CD4-positive, alpha-beta T cell treated with Interleukin-1 beta for 1 hour (primary cell): ENCODE measurements at regions not wholly inside any gene's neighbourhood (a gene's known extent, or its start where the extent isn't known, plus 50 kb on each side); places are given as distances from the start of the nearest gene placed in this dataset.

ENCODE experiments used
- DNase-seq, 2 donors: peaks; one replicate each; pipeline ENCODE4 v3.0.0-alpha.2; 2020 to 2022

DNA sequence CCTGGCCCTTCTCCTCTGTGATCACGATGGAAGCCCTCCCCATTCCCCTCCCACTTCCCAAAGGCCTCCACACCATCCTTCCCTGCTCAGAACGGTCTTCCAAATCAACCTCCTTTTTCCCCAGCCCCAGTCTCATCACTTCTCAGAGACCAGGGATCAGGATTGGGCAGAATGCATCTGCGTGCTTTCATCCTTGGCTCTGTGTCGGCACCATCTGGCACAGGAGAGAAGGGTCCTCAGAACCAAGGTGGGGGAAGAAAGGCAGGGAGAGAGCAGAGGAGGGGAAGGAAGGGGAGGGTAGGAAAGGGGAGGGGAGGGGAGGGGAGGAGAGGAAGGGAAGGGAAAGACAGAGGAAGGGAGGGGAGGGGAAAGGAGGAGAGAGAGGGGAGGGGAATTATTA is 52.4 kb upstream of the FICD start:
- no peak for DNase-seq

DNA sequence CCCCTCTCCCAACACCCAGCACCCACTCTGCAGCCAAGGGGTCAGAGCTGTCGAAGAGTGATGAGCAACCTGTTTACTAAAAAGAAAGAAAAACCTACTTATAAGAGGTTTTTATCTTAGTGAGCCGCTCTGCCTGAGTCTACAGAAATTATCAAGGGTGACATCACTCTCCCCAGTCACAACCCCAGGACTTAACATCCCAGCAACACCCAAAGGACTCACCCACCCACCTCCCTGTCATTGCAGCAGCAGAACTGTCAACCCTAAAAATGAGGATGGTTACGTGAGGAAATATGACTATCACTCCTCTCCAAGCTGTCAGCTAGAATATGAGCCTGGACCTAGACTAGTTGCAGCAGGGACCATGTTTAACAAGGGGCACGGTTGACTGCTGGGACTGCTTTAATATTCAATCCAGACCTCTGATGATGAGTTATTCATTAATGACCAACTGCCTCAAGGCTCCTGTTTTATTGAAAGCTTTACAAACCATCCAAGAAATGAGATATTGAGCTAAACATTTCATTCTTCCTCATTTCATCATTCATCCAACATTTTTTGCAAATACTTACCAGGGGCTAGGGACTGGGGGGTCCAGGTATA is 53.9 kb upstream of the FICD start:
- DNase-seq, result no peak

DNA sequence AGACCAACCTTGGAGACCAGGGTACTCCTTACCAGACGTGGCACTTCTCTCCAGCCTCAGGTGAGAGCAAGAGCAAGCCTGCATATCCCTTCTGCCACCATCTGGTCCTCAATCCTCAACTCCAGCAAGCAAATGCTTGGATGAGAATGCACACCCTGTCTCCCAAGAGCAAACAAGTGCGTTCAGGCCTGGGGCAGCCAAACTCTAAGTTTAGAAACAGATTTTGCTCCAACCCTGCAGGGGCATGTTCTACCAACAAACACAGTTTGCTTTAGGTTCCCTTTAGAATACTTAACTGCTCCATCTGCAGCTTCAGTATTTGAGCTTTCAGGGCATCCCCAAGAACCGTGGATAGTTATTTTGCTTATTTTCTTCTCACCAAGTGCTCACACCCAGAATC is 55.9 kb upstream of the FICD start:
- no peak for DNase-seq

DNA sequence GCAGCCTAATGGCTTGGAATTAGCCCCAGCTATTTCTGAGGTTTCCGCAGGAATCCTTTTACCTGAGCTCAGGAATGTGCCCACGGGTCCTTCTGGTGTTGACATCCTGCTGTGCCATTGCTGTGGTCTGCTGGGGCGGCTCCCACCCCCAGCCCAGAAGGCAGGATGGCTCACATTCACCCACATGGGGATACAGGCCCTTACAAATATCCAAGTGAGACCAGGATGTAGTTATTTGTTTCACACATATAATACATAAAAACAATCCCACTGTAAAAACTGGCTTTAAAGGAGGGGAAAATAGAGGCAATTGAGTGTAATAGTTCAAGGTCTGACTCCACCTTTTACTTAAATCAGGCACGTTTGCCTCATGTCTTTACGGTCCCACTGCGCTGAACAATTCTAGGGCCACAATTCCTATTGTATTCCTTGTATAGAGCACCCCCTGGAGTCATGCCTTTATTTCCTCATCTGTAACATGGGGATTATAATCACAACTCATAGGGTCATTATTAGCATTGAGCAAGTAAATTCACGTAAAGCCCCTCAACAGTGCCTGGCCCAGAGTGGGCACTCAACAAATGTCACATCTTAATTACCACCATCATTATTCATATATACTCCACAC is 57.2 kb upstream of the FICD start:
- no peak for DNase-seq

DNA sequence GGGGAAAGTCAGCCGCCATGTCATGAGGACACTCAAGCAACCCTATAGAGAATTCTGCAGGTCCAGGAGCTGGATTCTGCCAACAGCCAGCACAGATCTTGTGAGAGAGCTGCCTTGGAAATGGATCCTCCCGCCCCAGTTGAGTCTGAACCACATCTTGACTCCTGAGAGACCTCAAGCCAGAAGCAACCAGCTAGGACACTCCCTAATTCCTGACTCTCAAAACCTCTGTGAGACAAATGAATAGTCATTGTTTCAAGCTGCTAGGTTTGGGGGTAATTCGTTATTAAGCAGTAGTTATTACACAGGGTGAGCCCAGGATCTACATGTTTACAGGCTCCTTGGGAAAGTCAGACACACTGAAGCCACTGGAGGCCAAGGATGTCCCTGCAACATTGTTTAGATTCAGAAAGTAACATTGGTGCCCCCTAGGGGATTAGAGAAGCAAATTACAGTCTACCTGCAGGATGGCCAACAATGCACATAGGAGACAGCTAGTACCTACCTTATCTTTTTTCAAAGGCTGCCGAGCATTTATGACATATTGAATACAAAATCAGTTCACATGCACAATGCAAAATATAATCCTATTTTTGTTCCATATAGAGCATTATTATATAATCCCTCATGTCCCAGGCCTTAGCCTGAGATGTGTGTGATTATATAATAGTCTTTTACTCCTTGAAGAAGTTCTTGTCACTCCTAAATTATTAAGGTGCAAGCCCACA is 57.9 kb upstream of the FICD start:
- peak in 1 of 2 donors; percentile 53 for DNase-seq

DNA sequence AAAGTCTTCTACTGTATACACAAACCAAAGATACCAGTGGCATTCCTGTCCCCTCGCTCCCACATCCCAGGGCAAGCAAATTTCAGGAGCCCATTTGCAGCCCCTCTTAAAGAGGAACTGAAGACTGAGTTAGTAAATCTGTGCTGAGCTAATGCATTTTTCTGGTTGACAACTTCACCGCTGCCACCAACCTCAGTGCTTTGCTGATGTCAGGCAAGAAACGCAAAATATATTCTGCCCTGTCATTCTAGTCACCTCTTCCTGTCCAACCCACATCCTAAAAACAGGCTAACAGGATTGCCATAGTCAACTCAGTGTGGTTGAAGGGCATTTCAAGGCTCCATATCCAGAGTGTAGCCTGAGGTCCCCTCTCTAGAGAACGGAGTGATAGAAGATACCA is 59.4 kb upstream of the FICD start:
- no peak for DNase-seq

DNA sequence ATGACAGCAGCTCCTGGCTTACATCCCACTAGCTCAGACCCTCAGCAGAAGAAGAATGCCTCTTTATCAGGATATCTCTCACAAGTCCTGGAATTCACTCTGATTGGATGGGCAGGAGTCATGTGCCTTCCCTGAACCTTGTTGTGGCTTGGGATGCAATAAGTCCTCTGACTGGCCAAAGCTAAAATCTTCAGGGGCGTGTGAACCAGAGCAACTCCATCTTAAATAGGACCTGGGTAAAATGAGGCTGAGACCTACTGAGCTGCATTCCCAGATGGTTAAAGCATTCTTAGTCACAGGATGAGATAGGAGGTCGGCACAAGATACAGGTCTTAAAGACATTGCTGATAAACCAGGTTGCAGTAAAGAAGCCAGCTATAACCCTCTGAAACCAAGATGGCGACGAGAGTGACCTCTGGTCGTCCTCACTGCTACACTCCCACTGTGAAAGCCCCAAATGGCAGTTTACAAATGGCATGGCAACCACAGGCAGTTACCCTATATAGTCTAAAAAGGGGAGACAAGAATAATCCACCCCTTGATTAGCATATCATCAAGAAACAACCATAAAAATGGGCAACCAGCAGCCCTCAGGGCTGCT is 60.4 kb upstream of the FICD start:
- DNase-seq, result no peak

DNA sequence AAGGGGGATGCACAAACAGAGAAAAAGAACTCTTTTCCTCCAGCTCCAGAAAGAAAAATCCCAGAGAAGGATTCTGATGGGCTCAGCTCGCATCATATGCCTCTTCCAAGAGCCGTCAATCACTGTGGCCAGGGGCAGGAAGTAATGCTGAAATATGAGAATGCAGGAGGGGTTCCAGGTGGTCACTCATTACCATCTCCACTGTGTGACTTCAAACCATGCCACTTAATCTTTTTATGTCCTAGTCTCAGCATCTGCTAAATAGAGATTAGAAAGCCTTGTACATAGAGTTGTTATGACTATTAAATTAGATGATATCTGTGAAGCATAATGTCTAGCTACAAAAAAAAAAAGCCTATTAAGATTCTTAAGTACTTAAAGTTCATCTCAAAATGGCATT is 65.6 kb upstream of the FICD start:
- DNase-seq, result no peak

DNA sequence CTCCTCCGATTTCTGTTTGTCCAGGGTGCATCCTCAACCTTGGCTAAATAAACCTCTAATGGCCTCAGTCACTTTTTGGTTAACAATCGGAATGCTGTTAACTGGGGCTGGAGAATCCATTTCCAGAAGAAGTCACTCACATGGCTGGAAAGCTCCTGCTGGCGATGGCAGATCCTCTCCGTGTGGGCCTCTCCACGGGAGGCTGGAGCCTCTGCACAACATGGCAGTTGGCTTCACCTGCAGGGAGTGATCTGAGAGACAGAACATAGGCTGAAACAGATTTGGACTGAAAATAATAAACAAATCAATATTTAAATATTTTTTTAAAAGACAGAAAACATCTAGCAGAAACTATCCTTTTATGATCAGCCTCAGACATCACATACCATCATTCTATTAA is 66.8 kb upstream of the FICD start:
- no peak for DNase-seq

DNA sequence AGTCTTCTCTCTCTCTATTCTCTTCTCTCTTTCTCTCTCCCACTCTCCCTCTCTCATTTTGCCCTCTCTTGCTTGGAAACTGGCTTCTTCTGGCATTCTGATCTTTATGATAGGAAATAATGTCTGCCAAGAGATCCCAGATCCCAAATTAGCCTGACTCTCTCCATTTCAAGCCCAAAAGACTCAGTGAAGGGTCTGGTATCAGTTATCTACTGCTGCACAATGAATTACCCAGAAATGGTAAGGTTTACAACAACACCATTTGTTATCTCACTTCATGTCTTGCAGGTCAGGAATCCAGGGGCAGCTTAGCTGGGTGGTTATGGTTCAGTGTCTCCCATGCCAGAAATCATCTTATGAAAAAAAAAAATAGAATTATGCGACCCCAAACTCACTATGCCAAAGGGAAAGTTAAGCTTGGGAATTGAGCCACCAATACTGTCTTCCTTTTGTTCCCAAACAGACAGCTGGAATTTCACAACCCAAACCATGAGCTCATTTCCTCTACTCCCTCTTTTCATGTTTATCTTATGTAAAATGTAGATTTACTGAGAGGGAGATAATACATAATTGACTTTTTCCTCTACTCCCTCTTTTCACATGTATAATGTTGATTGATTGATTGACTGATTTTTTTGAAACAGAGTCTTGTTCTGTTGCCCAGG is 67.8 kb upstream of the FICD start:
- no peak for DNase-seq

DNA sequence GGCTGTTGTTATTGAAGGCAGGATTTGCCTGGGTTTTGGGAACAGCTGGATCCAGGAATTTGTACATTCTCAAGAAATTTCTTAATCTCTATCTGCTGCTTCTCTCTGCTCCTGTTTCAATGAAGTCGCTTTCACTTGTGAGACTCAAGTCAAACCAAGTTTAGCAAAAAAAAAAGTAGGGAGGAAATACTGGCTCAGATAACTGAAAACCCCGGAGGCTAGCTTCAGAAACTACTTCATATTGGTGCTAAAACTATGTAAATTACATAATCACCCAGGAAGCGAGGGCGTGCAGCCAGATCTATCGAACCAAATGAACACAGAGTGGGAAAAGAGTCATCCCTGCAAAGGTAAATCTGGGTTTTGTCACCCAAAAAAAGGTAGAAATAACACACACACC is 68.3 kb upstream of the FICD start:
- no peak for DNase-seq

DNA sequence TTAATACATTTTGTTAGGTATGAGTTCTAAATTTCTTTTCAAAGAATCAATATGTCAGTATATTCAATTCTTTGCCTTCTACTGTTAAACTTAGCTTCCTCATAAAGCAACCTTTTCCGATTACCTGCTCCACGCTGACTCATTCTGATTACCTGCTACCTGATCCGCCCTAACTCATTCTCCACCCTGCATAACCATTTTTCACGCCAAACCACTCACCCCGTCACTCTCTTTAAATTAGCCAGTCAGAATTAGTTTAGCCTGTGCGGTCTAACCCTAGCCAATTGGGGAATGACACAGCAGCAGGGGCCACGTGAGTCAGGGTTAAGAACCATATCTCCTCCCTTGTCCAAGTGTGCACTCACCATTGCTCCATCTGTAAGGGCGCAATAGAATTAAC is 72.2 kb upstream of the FICD start:
- DNase-seq, result no peak

DNA sequence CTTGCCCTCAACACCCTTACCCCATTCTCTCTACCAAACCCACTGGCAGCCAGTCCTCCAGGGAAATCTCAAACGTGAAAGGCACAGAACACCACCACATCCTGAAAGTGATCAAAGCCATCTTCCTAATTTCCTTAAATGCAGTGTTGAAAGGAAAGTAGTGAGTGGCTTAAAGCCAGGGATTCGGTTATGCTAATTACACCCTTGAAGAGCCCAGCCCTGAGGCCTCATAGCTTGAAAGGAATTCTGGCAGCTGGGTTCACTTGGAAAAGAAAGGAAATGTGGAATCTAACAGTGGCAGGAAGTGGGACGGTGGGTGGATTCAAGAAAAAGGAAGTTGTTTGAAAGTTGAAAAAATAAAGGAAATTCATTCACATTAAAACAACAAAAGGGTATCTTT is 73.0 kb upstream of the FICD start:
- DNase-seq, result no peak

DNA sequence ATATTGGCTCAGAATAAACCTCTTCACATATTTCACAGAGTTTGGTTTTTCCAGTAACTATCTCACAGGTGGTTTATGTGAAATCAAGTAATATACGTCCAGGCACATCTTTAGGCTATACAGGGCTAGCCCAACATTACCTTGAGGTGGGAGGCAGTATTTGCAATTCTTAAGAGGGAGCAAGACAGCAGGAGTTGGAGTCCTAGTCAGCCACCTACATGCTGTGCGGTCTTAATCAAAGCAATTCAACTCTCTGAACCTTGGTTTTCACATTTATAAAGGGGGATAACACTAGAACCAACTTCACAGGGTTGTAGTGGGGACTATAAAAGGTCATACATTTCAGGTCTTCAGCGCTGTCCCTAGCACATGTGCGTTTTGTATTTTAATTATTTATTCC is 73.5 kb upstream of the FICD start:
- DNase-seq, result no peak

DNA sequence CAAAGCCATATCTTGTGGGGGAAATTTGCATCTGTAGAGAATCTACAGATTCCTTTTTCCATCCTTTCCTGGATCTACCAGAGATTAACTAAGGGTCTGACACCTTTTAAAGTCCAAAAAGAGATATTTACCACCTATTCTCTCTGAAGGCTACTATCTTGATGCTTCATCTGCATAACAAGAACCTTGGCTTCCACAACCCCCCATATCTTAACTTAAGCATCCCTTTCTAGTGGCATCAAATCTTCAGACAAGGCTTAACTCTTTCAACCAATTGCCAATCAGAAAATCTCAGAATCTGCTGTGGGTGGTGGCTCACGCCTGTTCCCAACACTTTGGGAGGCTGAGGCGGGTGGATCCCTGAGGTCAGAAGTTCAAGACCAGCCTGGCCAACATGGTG is 74.3 kb upstream of the FICD start:
- DNase-seq, result no peak

DNA sequence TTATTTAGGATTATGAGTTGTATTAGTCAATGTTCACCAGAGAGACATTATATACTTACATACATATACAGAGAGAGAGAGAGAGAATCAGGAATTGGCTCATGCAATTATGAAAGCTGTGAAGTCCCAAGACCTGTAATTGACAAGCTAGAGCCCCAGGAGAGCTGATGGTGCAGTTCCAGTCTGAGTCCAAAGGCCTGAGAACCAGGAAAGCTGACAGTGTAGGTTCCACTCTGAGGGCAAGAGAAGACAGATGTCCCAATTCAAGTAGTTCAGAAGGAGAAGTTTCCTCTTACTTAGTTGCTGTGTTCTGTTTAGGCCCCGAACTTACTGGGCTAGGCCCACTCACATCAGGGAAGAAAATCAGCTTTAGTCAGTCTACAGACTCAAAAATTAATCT is 76.4 kb upstream of the FICD start:
- DNase-seq, result no peak

DNA sequence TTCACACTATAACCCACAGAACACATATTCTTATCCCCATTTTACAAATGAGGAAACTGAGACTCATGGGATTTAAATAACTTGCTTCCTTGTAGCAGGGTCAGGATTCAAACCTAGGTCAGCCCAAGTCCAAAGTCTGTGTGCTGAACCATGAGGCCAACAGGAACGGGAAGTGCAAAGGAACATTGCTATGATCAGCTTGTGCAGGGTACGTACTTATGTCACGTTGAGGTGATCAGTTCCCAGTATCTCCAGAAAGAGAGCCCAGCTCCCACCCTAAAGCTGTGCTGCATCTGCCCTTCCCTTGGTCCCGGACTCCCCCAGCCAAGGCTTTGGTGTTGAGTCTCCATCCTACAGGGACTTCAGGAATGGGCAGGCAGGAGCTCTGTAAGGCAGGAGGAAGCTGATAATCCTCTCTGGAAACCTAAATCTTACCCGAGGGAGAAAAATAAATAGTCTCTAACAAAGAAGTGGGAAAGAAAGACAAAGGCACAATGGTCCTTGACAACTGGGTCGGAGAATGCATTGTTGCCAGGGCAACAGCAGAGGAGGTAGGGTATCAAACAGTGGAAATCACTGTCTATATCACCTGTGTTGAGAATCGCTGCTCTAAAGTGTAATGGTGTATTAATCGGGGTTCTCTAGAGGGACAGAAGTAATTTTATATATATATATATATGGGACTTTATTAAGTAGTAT is 82.5 kb upstream of the FICD start:
- no peak for DNase-seq

DNA sequence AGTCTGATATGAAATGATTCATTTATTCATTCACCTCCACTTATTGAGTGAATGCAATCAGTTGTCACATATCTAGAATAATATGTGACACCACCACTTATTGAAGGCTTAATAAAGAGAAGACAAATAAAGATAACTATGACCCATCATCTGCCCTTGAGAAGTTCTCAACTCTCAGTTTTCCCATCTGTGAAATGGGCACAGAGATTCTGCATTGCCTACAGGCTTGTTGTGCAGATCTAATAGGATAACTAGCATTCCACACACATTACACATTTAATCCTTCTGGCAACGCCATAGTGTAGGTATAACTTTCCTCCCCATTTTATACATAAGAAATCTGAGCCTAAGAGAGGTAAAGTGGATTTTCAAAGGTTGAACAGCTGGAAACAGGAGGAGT is 84.2 kb upstream of the FICD start:
- DNase-seq, result no peak

DNA sequence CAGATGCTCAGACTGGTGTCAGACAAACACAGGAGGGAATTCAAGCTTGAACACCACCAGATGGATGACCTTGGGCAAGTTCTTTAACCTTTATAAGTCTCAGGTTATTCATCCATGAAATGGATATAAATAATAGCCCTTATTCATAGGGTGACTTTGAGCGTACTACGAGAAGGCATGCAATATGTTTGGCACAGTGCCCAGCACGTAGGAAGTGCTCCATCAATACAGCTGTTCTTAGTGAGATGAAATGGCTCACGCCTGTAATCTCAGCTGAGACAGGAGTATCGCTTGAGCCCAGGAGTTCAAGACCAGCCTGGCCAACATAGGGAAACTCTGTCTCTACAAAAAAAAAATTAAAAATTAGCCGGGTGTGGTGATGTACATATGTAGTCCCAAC is 84.8 kb upstream of the FICD start:
- DNase-seq, result no peak

DNA sequence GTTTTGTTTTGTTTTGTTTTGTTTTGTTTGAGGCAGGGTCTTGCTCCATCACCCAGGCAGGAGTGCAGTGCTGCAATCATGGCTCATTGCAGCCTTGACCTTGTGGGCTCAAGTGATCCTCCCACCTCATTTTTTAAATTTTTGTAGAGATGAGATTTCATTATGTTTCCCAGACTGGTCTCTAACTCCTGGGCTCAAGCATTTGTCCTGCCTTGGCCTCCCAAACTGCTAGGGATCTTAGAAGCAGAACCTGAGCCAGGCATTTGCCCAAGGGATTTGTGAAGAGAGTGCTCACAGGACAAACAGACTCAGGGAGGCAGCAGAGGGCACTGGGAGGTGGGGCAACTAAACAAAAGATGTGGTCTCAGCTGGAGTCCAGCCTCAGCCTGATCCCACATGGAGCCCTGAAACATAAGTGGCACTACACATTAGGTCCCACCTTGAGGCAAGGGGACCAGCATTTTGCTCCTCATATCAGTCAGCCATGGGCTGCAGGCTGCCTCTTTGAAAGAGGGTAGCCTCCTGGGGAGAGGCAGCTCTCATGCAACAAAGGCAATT is 86.2 kb upstream of the CMKLR1 start:
- DNase-seq, result no peak

DNA sequence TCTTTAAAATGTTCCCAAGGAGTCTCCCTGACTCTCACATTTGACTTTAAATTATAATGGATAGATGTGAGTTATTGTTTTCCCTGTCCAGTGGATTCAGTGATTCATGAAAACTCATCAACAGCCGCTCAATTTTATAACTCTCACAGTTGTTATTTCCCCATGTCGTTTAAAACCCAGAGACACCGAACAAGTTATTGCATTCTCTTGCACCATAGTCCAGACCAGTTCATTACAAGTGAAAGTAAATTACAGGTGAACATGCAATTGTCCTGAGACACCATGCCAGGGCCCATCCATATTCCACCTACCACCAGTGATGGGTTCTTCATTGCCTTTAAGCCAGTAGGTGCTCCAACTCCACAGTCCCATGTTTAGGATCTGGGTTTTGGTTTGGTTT is 85.7 kb upstream of the CMKLR1 start:
- DNase-seq, result no peak

DNA sequence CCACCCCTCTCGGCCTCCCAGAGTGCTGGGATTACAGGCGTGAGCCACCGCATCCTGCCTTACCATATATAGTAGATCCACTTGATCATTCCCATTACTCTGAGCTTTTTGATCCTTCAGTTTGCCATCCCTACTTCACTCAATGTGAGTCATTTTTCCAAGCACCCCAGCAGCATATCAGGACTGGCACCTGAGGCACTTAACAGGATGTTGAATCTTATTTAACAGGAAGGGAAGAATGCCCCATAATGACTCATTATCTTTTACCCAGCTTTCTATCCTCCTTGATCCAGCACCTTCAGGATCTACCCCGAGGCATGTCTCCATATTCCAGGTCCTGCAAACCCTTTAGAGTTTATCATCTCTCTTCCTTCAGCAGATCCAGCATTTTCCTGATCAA is 84.9 kb upstream of the CMKLR1 start:
- DNase-seq, result no peak

DNA sequence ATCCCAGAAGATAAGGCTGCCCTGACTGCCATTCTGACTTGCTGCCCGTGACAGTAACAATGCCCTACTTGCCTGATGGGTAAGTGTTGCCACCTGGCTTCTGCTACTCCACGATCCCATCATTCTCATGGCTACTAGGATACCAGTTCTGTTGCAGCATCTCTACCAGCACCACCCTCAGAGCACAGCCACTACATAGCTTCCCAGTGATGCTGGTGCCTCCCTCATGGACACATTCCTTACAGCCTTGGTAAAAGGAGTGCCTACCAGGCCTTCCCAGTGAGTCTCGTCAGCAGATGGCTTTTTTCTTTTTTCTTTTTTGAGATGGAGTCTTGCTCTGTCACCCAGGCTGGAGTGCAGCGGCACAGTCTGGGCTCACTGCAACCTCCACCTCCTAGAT is 84.4 kb upstream of the CMKLR1 start:
- DNase-seq, result no peak
